ENCODE measurements at regions not wholly inside any gene's neighbourhood (a gene's known extent, or its start where the extent isn't known, plus 50 kb on each side); places are given as distances from the start of the nearest gene placed in this dataset.

DNA sequence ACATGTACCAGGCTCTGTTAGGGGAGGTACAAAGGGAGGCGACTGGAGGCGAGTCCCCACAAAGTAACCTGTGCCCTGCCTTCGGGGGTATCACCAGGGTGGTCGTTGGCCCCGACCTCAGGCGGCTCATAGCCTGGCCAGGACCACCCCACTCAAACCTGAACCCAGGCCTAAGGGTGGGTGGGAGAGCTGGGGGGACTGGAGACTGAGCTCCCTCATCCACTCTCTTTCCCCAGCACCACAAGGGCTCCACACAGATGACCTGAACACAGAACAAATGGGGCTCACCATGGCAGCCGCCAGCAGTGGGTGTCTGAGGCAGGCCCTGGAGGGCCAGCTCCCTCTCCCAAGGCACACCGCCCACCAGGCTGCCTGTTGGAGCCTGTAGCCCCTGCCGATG, 120.6 kb upstream of the TNRC6C start:
- intact Hi-C loops (cut with DNase I): no loop called here
- 92% methylated on average over 7 of the region's 9 CpGs for WGBS
- H3K27ac ChIP-seq (replicated peaks in 1 of 4): no peak overlapping the region
- peaks cover 11 to 25% (median 18%) of the 10 kb centered on the region in 4 donors for H3K4me1 ChIP-seq
- no peak for DNase-seq (ENCODE audit: extremely low spot score)
- TF ChIP-seq EP300 (IDR thresholded peaks at IDR 0.05): no peak
- TF ChIP-seq CTCF (IDR thresholded peaks at IDR 0.05): no peak
- no peak for TF ChIP-seq POLR2A (IDR thresholded peaks at IDR 0.05; ENCODE audit: low read depth)
- no peak for TF ChIP-seq POLR2AphosphoS5 (IDR thresholded peaks at IDR 0.05)
- no peaks in the 10 kb centered on the region for H3K9me3 ChIP-seq
- H3K27me3 ChIP-seq: no peaks in the 10 kb centered on the region
- H3K4me3 ChIP-seq: no peak overlapping the region
- H3K36me3 ChIP-seq: no peaks in the 10 kb centered on the region

- H3K27ac ChIP-seq (replicated peaks in 1 of 4): no peak overlapping the region
- TF ChIP-seq POLR2AphosphoS5 (IDR thresholded peaks at IDR 0.05): no peak
- TF ChIP-seq POLR2A (IDR thresholded peaks at IDR 0.05; ENCODE audit: low read depth): no peak
- no peak for TF ChIP-seq EP300 (IDR thresholded peaks at IDR 0.05)
- no peak for TF ChIP-seq CTCF (IDR thresholded peaks at IDR 0.05)
- intact Hi-C loops (cut with DNase I): no loop called here
These were observed 119.5 kb upstream of the TNRC6C start for GRCh38 chr17:77838748-77839697.

GRCh38 chr17:77839698-77840512, 118.6 kb upstream of the TNRC6C start:
- Histone ChIP-seq H3K27me3 (no peaks in the 10 kb centered on the region), H3K36me3 (no peaks in the 10 kb centered on the region), H3K9me3 (no peaks in the 10 kb centered on the region), H3K27ac (replicated peaks in 1 of 4) (no peak overlapping the region), H3K4me3 (no peak overlapping the region), H3K4me1 (peaks cover 0 to 15% (median 7%) of the 10 kb centered on the region in 4 donors)
- no peak for TF ChIP-seq EP300 (IDR thresholded peaks at IDR 0.05)
- WGBS: 67% methylated on average over 16 of the region's 16 CpGs
- intact Hi-C loops (cut with DNase I): no loop called here
- no peak for DNase-seq (ENCODE audit: extremely low spot score)

More at GRCh38 chr17:77838748-77839697, 119.5 kb upstream of the TNRC6C start:
- Histone ChIP-seq H3K36me3 (no peaks in the 10 kb centered on the region), H3K4me3 (no peak overlapping the region), H3K4me1 (peaks cover 9 to 23% (median 16%) of the 10 kb centered on the region in 4 donors), H3K27me3 (no peaks in the 10 kb centered on the region), H3K9me3 (no peaks in the 10 kb centered on the region)
- 91% methylated on average over 23 of the region's 23 CpGs for WGBS
- no peak for DNase-seq (ENCODE audit: extremely low spot score)

- Histone ChIP-seq H3K27ac (replicated peaks in 1 of 4) (no peak overlapping the region), H3K4me3 (no peak overlapping the region), H3K36me3 (no peaks in the 10 kb centered on the region), H3K9me3 (no peaks in the 10 kb centered on the region), H3K4me1 (peaks cover 0 to 14% (median 5%) of the 10 kb centered on the region in 4 donors), H3K27me3 (no peaks in the 10 kb centered on the region)
- intact Hi-C loops (cut with DNase I): no loop called here
- no peak for DNase-seq (ENCODE audit: extremely low spot score)
- no peak for TF ChIP-seq EP300 (IDR thresholded peaks at IDR 0.05)
- TF ChIP-seq CTCF (IDR thresholded peaks at IDR 0.05): no peak
- no peak for TF ChIP-seq POLR2AphosphoS5 (IDR thresholded peaks at IDR 0.05)
- TF ChIP-seq POLR2A (IDR thresholded peaks at IDR 0.05; ENCODE audit: low read depth): no peak
- WGBS: 85% methylated on average over 9 of the region's 10 CpGs
These were observed 117.9 kb upstream of the TNRC6C start for GRCh38 chr17:77840513-77841165.
